ENCODE measurements at regions not wholly inside any gene's neighbourhood (a gene's known extent, or its start where the extent isn't known, plus 50 kb on each side); places are given as distances from the start of the nearest gene placed in this dataset.

GRCh38 chr20:40941133-40941610 lies 87.5 kb upstream of the TOP1 start:
- no peak overlapping the region for H3K4me3 ChIP-seq (replicated peaks in 1 of 2; ENCODE audit: low read depth in 2 of 2, low read length in 2 of 2)
- TF ChIP-seq, protein P1, sequence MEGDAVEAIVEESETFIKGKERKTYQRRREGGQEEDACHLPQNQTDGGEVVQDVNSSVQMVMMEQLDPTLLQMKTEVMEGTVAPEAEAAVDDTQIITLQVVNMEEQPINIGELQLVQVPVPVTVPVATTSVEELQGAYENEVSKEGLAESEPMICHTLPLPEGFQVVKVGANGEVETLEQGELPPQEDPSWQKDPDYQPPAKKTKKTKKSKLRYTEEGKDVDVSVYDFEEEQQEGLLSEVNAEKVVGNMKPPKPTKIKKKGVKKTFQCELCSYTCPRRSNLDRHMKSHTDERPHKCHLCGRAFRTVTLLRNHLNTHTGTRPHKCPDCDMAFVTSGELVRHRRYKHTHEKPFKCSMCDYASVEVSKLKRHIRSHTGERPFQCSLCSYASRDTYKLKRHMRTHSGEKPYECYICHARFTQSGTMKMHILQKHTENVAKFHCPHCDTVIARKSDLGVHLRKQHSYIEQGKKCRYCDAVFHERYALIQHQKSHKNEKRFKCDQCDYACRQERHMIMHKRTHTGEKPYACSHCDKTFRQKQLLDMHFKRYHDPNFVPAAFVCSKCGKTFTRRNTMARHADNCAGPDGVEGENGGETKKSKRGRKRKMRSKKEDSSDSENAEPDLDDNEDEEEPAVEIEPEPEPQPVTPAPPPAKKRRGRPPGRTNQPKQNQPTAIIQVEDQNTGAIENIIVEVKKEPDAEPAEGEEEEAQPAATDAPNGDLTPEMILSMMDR (IDR thresholded peaks at IDR 0.05; ENCODE audit: low read depth, low read length): no peak
- DNase-seq (ENCODE audit: low read depth in 2 of 2): no peak

- no peak overlapping the region for H3K4me3 ChIP-seq (replicated peaks in 1 of 2; ENCODE audit: low read depth in 2 of 2, low read length in 2 of 2)
- DNase-seq (ENCODE audit: low read depth in 2 of 2): no peak
- TF ChIP-seq, protein P1 (IDR thresholded peaks at IDR 0.05; ENCODE audit: low read depth, low read length): no peak
Measured at GRCh38 chr20:40942006-40942405, 86.6 kb upstream of the TOP1 start.

- no peak overlapping the region for H3K4me3 ChIP-seq (replicated peaks in 1 of 2; ENCODE audit: low read depth in 2 of 2, low read length in 2 of 2)
Measured at GRCh38 chr20:40942775-40943174, 85.8 kb upstream of the TOP1 start.

GRCh38 chr20:40943591-40943990 lies 85.0 kb upstream of the TOP1 start:
- DNase-seq (ENCODE audit: low read depth in 2 of 2): no peak

More at GRCh38 chr20:40942775-40943174, 85.8 kb upstream of the TOP1 start:
- TF ChIP-seq, protein P1 (IDR thresholded peaks at IDR 0.05; ENCODE audit: low read depth, low read length): no peak
- no peak for DNase-seq (ENCODE audit: low read depth in 2 of 2)

GRCh38 chr20:40945189-40945588 lies 83.4 kb upstream of the TOP1 start:
- TF ChIP-seq, protein P1 (IDR thresholded peaks at IDR 0.05; ENCODE audit: low read depth, low read length): no peak
- no peak for DNase-seq (ENCODE audit: low read depth in 2 of 2)
- no peak overlapping the region for H3K4me3 ChIP-seq (replicated peaks in 1 of 2; ENCODE audit: low read depth in 2 of 2, low read length in 2 of 2)

More at GRCh38 chr20:40943591-40943990, 85.0 kb upstream of the TOP1 start:
- TF ChIP-seq, protein P1 (IDR thresholded peaks at IDR 0.05; ENCODE audit: low read depth, low read length): no peak
- no peak overlapping the region for H3K4me3 ChIP-seq (replicated peaks in 1 of 2; ENCODE audit: low read depth in 2 of 2, low read length in 2 of 2)

DNA sequence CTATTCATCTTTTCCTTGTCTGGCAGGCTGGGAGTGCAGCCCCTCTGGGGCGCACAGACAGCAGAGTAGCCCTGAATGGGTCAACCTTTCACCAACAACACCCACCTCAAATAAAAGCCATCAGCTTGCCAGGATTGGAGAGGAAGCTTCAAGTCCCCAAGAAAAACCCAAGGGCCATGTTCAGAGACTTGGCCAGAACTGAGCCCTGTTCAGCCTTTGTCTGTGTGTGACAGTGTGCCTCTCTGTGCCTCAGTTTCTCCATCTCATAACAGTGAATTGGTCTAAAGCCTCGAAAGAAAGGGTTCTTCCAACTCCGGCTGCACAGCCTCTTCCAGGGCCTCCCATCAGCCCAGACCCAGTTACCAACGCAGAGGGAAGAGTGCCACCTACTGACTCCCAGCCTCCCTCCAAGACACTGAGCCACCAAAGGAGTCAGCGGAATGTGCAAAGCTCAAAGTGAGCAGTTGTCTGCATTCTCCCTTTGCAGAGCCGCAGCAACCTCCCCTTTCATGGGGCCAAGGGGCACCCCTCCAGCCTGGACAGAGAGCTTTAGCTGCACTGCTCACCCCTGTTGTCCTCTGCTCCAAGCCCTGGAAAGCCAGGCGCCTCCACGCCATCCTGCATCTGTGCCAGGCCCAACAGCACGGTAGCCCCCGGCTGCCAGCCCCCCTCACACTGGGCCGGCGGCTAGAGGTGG lies 82.7 kb upstream of the TOP1 start:
- DNase-seq (ENCODE audit: low read depth in 2 of 2): peak; percentile 55 to 77
- H3K4me3 ChIP-seq (replicated peaks in 1 of 2; ENCODE audit: low read depth in 2 of 2, low read length in 2 of 2): no peak overlapping the region
- TF ChIP-seq, protein P1 (IDR thresholded peaks at IDR 0.05; ENCODE audit: low read depth, low read length): peak; percentile 56

Measured in cardiac fibroblast (primary cell).